ENCODE measurements at regions not wholly inside any gene's neighbourhood (a gene's known extent, or its start where the extent isn't known, plus 50 kb on each side); places are given as distances from the start of the nearest gene placed in this dataset.

- no peak for DNase-seq
- no peak overlapping the region for H2BK5ac ChIP-seq (ENCODE audit: insufficient read length, low read length)
- no peak overlapping the region for H4K8ac ChIP-seq (replicated peaks; ENCODE audit: insufficient read length, low read depth, low read length)
- no peaks in the 10 kb centered on the region for H3K79me1 ChIP-seq (ENCODE audit: insufficient read depth, low read depth, low read length, poor library complexity, severe bottlenecking)
- H3K4me2 ChIP-seq (ENCODE audit: insufficient read depth, insufficient read length, low read length), result no peak overlapping the region
- no peak overlapping the region for H3K18ac ChIP-seq (ENCODE audit: insufficient read length, low read depth, low read length)
- H2AK5ac ChIP-seq (ENCODE audit: insufficient read length, low read length), result no peak overlapping the region
- no peak overlapping the region for H2BK12ac ChIP-seq (ENCODE audit: insufficient read length, low read depth, low read length)
- no peaks in the 10 kb centered on the region for H3K79me2 ChIP-seq (ENCODE audit: insufficient read depth, low read length)
- no peak overlapping the region for H3K27ac ChIP-seq (ENCODE audit: insufficient read length, low read depth, low read length)
- no peaks in the 10 kb centered on the region for H3K4me1 ChIP-seq (ENCODE audit: insufficient read depth, low read length)
- Mint-ChIP-seq H3K9me3 (peaks cover 0 to 5% of the 10 kb centered on the region in 2 experiments; a peak in 2 of 5 replicates), H3K36me3 (ENCODE audit: insufficient read depth in 1 of 3, low read depth in 3 of 3) (peaks cover 0 to 5% (median 0%) of the 10 kb centered on the region in 3 experiments; a peak in 2 of 7 replicates), H3K4me1 (peaks cover 0 to 10% of the 10 kb centered on the region in 2 experiments; a peak in 1 of 4 replicates), H3K27ac (no peak overlapping the region), H3K27me3 (ENCODE audit: low read depth) (peaks cover 6% of the 10 kb centered on the region), H3K4me3 (no peak overlapping the region)
- TF ChIP-seq CTCF (conservative IDR thresholded peaks at IDR 0.05), result no peak
- H4K20me1 ChIP-seq (ENCODE audit: control insufficient read depth, insufficient read depth, insufficient read length), result no peaks in the 10 kb centered on the region
- no peak overlapping the region for H2BK120ac ChIP-seq (ENCODE audit: low read depth, low read length, poor library complexity, severe bottlenecking)
- H3K4ac ChIP-seq (ENCODE audit: low read depth, low read length), result no peak overlapping the region
- no peak overlapping the region for H3K9ac ChIP-seq (ENCODE audit: extremely low read depth, insufficient read length, low read length)
- H2BK20ac ChIP-seq (ENCODE audit: low read depth, low read length, poor library complexity, severe bottlenecking), result no peak overlapping the region
- no peaks in the 10 kb centered on the region for H3K9me3 ChIP-seq (ENCODE audit: control insufficient read depth, low read depth, low read length)
- no peak overlapping the region for H3K23ac ChIP-seq (ENCODE audit: insufficient read length, low read depth, low read length)
- no peak overlapping the region for H3K56ac ChIP-seq (ENCODE audit: insufficient read length, low read depth, low read length)
- H2BK15ac ChIP-seq (ENCODE audit: low read depth, low read length), result no peak overlapping the region
- no peak overlapping the region for H4K91ac ChIP-seq (ENCODE audit: insufficient read length, low read depth, low read length)
- WGBS (ENCODE audit: extremely low coverage, insufficient read length, low lambda C conversion rate), result no CpG with 5 or more reads among the region's 8 CpGs
- no peaks in the 10 kb centered on the region for H3K23me2 ChIP-seq (ENCODE audit: insufficient read length, low read depth, low read length, poor library complexity, severe bottlenecking)
- H4K5ac ChIP-seq (ENCODE audit: insufficient read length, low read depth, low read length), result no peak overlapping the region
- no peak overlapping the region for H3T11ph ChIP-seq (ENCODE audit: low read length)
- H3K14ac ChIP-seq (ENCODE audit: insufficient read depth, low read length), result no peak overlapping the region
- no peak overlapping the region for H2AFZ ChIP-seq (ENCODE audit: low read length)
- H3K27me3 ChIP-seq (ENCODE audit: insufficient read depth, low read length), result no peaks in the 10 kb centered on the region
Measured at GRCh38 chr5:3925935-3926334, 330.3 kb downstream of the IRX1 start.

Measured in H9 (cell line).